ENCODE measurements at regions not wholly inside any gene's neighbourhood (a gene's known extent, or its start where the extent isn't known, plus 50 kb on each side); places are given as distances from the start of the nearest gene placed in this dataset.
"Not testable (repeated sequence)": the region's sequence is repeated elsewhere in the genome, so short reads cannot be mapped to it uniquely, and the experiment has no call there.

GRCh38 chr5:71907608-71908145, 188.6 kb downstream of the CARTPT start:
- FAIRE-seq, result no peak

DNA sequence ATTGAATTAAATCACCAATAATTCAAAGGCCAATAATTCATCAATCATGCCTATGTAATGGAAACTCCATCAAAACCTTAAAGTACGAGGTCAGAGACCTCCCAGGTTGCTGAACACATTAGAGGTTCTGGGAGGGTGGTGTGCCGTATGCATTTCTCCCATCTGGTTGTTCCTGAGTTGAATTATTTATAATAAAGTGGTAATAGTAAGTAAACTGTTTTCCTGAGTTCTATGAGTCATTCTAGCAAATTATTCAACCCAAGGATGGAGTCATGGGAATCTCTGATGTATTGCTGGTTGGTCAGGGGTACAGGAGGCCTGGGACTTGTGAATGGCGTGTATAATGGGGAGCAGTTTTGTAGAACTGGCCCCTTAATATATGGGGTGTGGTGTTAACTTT, 191.7 kb downstream of the CARTPT start:
- no peak for FAIRE-seq

- no peak for FAIRE-seq
Measured at GRCh38 chr5:71912021-71912420, 192.9 kb downstream of the CARTPT start.

DNA sequence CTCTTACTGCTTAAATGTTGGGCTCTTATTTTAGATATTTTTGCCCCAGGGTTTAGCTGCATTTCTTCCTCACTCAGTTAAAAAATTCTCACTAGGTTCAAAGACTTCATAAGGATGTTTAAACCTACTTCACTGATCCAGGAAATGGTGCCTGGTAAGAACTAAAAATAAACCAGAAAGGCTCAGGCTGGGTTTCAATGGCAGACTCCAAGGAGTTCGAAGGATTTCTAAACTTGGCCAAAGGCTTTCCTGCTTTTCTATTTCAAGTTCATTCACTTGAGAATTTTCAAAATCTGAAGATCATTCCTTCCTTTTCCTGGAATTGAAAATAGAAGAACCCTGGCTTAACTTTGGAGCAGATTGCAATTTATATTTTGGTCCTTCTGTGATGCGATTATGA, 193.0 kb upstream of the MAP1B start:
- no peak for FAIRE-seq

DNA sequence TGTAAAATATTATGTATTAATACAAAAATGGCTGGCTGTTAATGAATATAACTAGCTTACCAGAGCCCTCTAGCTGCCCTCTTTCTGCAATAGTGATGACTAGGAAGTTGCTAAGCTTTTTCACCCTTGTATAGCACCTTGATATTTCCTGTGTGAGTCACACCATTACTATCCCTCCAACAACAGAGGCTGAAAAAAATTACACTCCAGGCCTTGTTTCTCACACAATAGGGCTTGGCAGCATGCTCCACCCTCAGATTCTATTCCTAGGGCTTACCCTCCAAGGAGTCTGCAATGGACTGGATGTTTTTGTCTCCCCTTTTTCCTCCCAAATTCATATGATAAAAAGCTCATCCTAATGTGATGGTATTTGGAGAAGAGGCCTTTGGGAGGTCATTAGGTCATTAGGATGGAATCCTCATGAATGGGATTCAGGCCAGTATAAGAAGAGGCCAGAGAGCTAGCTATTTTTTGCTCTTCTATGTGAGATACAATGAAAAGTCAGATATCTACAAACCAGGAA, 184.6 kb upstream of the MAP1B start:
- FAIRE-seq, result no peak

- FAIRE-seq, result no peak
Measured at GRCh38 chr5:71923755-71924154, 183.5 kb upstream of the MAP1B start.

DNA sequence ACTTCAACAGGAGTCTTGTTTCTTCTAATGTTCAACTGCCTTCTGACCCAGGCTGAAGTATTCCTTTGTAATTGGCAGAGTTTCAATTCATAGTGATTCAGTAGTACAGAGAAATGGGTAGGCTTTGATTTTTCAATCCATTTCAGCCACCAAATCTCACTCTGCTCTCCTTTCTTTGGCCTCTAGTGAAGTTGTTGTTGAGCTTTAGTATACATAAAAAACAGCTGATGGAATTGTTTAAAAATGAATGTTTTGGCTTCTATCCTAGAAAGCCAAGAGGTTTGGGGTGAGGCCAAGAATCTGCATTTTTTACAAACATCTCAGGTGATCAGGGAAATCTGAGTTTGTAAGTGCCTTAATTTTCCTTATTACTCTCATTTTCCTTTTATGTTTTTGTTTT, 182.9 kb upstream of the MAP1B start:
- FAIRE-seq, result no peak

DNA sequence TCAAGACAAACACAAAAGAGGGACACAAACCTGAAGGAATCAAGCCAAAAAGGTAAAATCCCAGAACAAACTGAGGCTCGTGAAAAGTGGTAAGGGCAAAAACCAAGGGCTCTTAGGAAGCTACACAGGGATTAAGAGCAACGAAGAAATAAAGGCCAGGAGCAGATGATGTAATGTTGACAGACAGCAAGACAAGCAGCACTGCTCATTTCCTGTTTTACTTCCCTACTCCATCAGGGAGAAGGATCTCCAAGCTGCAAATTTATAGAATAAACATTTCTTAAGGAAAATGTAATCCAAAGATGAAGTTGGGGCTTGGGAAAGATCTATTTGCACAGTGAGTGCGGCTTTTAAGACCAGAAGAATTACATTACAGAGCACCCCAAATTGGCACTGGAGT, 182.3 kb upstream of the MAP1B start:
- no peak for FAIRE-seq

DNA sequence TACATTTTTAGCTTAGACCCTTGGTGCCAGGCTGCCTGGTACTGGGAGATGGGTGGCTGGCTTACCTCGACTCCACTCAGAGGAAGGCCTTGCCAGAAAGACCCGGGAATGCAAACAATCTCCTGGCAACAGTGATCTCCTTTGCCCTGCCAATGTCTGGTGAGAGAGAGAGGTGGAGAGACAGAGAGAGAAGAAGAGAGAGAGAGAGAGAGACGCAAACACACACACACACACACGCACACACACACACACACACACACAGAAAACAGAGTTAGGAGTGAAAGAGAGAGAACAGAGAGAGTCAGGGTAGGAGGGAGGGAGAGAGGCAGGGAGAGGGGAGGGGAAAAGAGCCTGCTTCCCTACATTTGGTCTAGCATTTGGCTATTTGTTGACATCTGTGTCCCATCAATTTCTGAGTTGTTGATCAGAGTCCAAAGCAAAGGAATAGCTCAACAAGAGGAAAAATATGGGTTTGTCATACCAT, 181.6 kb upstream of the MAP1B start:
- no peak for FAIRE-seq

DNA sequence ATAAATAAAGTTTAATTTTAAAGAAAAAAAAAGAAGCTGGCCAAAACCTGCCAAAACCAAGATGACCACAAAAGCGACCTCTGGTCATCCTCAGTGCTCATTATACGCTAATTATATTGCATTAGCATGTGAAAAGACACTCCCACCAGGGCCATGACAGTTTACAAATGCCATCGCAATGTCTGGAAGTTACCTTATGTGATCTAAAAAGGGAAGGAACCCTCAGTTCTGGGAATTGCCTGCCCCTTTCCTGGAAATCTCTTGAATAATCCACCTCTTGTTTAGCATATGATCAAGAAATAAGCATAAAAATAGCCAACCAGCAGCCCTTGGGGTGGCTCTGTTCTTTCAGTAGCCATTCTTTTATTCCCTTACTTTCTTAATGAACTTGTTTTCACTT, 178.3 kb upstream of the MAP1B start:
- FAIRE-seq, result no peak

DNA sequence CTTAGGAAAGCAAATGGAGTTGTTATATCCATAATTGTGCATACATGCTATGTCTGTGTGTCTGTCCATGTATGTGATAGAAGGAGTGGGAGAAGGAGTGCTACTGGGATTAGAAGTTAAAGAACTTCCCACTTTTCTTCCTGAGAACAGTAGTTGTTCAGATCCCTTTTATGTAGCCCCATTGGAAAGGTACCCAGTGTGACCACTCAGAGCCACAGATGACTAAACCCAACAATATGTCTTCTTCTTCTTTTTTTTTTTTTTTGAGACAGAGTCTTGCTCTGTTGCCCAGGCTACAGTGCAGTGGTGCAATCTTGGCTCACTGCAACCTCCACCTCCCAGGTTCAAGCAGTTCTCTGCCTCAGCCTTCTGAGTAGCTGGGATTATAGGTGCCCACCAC, 176.7 kb upstream of the MAP1B start:
- not testable (repeated sequence) for FAIRE-seq

GRCh38 chr5:71932131-71932654, 175.1 kb upstream of the MAP1B start:
- FAIRE-seq, result no peak

GRCh38 chr5:71932655-71933338, 174.5 kb upstream of the MAP1B start:
- no peak for FAIRE-seq

DNA sequence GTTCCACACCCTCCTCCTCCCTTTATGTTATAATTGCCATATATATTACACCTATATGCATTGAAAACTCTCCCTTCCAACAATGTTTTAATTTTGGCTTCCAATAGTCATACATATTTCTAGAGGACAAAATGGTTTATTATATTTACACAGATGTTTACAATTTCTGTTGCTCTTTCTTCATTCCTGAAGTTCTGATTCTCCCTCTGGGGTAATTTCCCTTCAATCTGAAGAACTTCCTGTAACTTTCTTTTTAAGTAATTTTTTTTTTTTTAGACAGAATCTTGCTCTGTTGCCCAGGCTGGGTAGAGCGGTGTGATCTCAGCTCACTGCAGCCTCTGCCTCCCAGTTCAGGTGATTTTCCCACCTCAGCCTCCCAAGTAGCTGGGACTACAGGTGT, 173.0 kb upstream of the MAP1B start:
- no peak for FAIRE-seq

DNA sequence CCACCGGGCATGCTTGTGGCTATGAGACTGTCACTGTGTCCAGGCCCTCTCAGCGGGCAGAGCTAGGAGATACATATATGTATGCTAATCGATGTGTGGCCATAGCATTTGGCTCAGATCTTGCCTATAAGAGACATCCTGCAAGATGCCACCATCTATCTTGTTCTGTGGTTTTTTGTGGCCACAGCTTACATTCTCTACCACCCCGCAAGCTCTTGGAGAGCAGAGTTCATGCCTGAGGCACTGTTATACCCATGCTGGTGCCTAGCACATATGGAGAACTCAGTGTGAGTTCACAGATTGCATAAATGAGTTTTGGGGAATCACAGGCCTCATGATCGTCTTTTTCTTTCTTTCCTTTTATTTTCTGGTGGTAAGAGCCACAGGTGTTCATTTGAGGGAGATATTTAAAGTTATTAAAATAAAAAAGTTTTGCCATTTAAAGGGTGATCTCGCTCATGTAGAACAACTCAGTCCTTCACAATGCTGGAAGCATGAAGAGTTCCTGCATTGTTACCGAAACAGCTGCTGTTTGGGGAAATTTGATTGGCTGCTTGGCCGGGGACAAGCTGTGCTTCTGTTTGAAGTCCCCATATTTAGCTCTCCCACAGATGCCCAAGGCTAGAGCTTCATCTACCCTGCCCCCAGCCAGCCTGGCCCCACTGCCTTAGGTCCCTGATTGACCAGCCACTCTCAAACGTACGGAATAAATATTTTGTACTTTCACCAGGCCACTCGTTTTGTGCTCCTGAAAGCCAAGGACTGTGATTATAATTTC, 169.2 kb upstream of the MAP1B start:
- no peak for FAIRE-seq

- no peak for FAIRE-seq
Measured at GRCh38 chr5:71938895-71939294, 168.4 kb upstream of the MAP1B start.

- no peak for FAIRE-seq
Measured at GRCh38 chr5:71939452-71940230, 167.6 kb upstream of the MAP1B start.

DNA sequence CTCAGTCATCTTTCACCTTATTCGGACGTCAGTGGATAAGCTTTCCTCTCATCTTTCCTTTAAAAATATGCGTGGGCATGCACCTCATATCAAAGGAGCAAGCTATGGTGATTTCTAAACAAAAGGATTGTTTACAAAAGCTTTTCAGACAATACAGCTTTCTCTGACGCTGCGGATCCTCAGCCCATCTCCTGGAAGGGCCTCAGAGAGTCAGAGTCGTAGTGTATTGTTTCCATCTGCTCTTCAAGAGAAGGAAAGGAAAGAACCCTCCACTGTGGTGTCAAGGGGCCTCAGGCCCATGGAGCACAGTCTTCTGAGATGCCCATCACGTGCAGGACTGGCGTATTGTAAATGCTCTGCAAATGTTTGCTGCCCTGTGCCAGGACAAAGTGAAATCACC, 163.4 kb upstream of the MAP1B start:
- FAIRE-seq, result no peak

DNA sequence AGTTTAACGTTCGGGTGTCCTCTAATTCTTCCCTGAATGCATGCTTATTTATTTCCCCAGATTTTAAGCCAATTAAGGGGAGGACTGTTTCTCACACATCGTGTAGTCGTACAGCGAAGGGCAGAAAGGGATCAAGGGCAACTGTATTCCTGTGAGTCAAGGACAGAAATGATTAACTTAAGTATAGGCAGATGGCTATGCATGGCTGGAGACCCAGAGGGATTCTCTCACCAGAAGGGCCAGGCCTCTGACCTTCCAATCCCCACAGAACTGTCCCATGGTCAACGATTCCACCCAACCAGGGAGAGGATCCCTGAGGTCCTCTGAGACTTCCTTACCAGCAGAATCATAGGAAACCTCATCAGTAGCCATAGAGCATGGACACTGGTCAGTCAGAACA, 161.8 kb upstream of the MAP1B start:
- FAIRE-seq, result no peak

- no peak for FAIRE-seq
Measured at GRCh38 chr5:71946343-71947030, 160.8 kb upstream of the MAP1B start.

DNA sequence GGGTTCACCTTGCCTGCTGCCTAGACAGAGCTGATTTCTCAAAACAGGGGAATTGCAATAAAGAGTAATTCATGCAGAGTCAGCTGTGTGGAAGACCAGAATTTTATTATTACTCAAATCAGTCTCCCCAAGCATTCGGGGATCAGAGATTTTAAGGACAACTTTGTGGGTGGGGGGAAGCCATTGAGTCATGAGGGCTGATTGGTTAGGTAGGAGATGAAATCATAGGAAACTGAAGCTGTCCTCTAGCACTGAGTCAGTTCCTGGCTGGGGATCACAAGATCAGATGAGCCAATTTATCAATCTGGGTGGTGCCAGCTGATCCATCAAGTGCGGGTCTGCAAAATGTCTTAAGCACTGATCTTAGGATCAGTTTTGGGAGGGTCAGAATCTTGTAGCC, 159.1 kb upstream of the MAP1B start:
- no peak for FAIRE-seq

- no peak for FAIRE-seq
Measured at GRCh38 chr5:71949772-71950171, 157.5 kb upstream of the MAP1B start.

All from A204.1 (cell line).